HG03457 (cell line): ENCODE measurements at regions not wholly inside any gene's neighbourhood (a gene's known extent, or its start where the extent isn't known, plus 50 kb on each side); places are given as distances from the start of the nearest gene placed in this dataset.
"Not testable (repeated sequence)": the region's sequence is repeated elsewhere in the genome, so short reads cannot be mapped to it uniquely, and the experiment has no call there.

Experiments
- ATAC-seq: cut with Tn5 transposase; IDR thresholded peaks from one replicate; pipeline ENCODE4 v1.9.1; 2021; ENCODE audit warnings: moderate number of reproducible peaks; ENCODE audit not compliant: unreplicated experiment

GRCh38 chr7:106386958-106387357 is 102.2 kb upstream of the NAMPT start:
- no peak for ATAC-seq

GRCh38 chr7:106384373-106384772 is 99.6 kb upstream of the NAMPT start:
- no peak for ATAC-seq

- ATAC-seq, result no peak
Observed at GRCh38 chr7:106382929-106383328, 98.1 kb upstream of the NAMPT start.

- ATAC-seq, result no peak
Observed at GRCh38 chr7:106382129-106382528, 97.3 kb upstream of the NAMPT start.

- no peak for ATAC-seq
Observed at GRCh38 chr7:106381252-106381651, 96.5 kb upstream of the NAMPT start.

- no peak for ATAC-seq
Observed at GRCh38 chr7:106377847-106378361, 93.1 kb upstream of the NAMPT start.

- ATAC-seq, result no peak
Observed at GRCh38 chr7:106376026-106376799, 91.4 kb upstream of the NAMPT start.

- no peak for ATAC-seq
Observed at GRCh38 chr7:106375499-106375898, 90.7 kb upstream of the NAMPT start.

GRCh38 chr7:106374437-106374836 is 89.7 kb upstream of the NAMPT start:
- ATAC-seq, result no peak

GRCh38 chr7:106372595-106373318 is 88.0 kb upstream of the NAMPT start:
- ATAC-seq, result no peak

GRCh38 chr7:106372126-106372525 is 87.3 kb upstream of the NAMPT start:
- ATAC-seq, result no peak

- no peak for ATAC-seq
Observed at GRCh38 chr7:106371629-106372028, 86.8 kb upstream of the NAMPT start.

GRCh38 chr7:106370542-106370941 is 85.8 kb upstream of the NAMPT start:
- ATAC-seq, result no peak

GRCh38 chr7:106369816-106370215 is 85.0 kb upstream of the NAMPT start:
- ATAC-seq, result no peak

GRCh38 chr7:106369352-106369751 is 84.6 kb upstream of the NAMPT start:
- no peak for ATAC-seq

GRCh38 chr7:106367664-106368063 is 82.9 kb upstream of the NAMPT start:
- ATAC-seq, result no peak

GRCh38 chr7:106367018-106367420 is 82.2 kb upstream of the NAMPT start:
- no peak for ATAC-seq

- ATAC-seq, result no peak
Observed at GRCh38 chr7:106365252-106366005, 80.6 kb upstream of the NAMPT start.

- not testable (repeated sequence) for ATAC-seq
Observed at GRCh38 chr7:106362507-106362906, 77.7 kb upstream of the NAMPT start.

GRCh38 chr7:106358103-106358663 is 73.4 kb upstream of the NAMPT start:
- ATAC-seq, result peak; percentile 90

GRCh38 chr7:106357675-106358074 is 72.9 kb upstream of the NAMPT start:
- no peak for ATAC-seq
